Neural cell (in vitro differentiated cells): ENCODE measurements at regions not wholly inside any gene's neighbourhood (a gene's known extent, or its start where the extent isn't known, plus 50 kb on each side); places are given as distances from the start of the nearest gene placed in this dataset.

Experiments used
- H2AFZ ChIP-seq: fragments of 200-600, 300-800 bp; sonication (generic), shearing (Covaris generic); 2 replicates; pipeline ENCODE4 v1.6.0; 2014; ENCODE audit warnings: low read depth, mild to moderate bottlenecking, antibody characterized with exemption, low read length, moderate library complexity
- H3F3A ChIP-seq: fragments of 200-600 bp; shearing (Covaris generic); 2 replicates; pipeline ENCODE4 v1.6.1; 2016; ENCODE audit warnings: mild to moderate bottlenecking, moderate library complexity, mixed read lengths, antibody characterized with exemption, low read length; ENCODE audit not compliant: insufficient read depth, poor library complexity, severe bottlenecking
- H3K27ac ChIP-seq: fragments of 200-600, 300-800 bp; sonication (generic), shearing (Covaris generic); 2 replicates; pipeline ENCODE4 v1.5.1; 2014; ENCODE audit warnings: mild to moderate bottlenecking, low read length, moderate library complexity
- H3K27me3 ChIP-seq: fragments of 300-800, 200-600 bp; sonication (generic), shearing (Covaris generic); 2 replicates; pipeline ENCODE4 v1.6.0; 2014; ENCODE audit warnings: mild to moderate bottlenecking, low read depth, low read length, moderate library complexity; ENCODE audit not compliant: insufficient read depth
- H3K36me3 ChIP-seq: fragments of 300-800, 200-600 bp; sonication (generic), shearing (Covaris generic); 2 replicates; pipeline ENCODE4 v1.5.1; 2014; ENCODE audit warnings: mild to moderate bottlenecking, antibody characterized with exemption, low read length, moderate library complexity; ENCODE audit not compliant: insufficient read depth
- H3K4me2 ChIP-seq: fragments of 300-800, 200-600 bp; sonication (generic), shearing (Covaris generic); 2 replicates; pipeline ENCODE4 v1.6.0; 2014; ENCODE audit warnings: mild to moderate bottlenecking, low read length
- H3K4me3 ChIP-seq: fragments of 300-800, 200-600 bp; sonication (generic), shearing (Covaris generic); 2 replicates; pipeline ENCODE4 v1.5.1; 2014; ENCODE audit warnings: mild to moderate bottlenecking, low read length, moderate library complexity
- H3K79me2 ChIP-seq: fragments of 200-600 bp; shearing (Covaris generic); replicated peaks from 2 replicates; pipeline ENCODE4 v1.6.0; 2014; ENCODE audit warnings: mild to moderate bottlenecking, low read length, moderate library complexity; ENCODE audit not compliant: insufficient read depth
- H3K9ac ChIP-seq: fragments of 300-800, 200-600 bp; sonication (generic), shearing (Covaris generic); 2 replicates; pipeline ENCODE4 v1.6.1; 2016; ENCODE audit warnings: mild to moderate bottlenecking, low read length, mixed read lengths
- H3K9me2 ChIP-seq: fragments of 200-600 bp; shearing (Covaris generic); 2 replicates; pipeline ENCODE4 v1.6.1; 2016; ENCODE audit warnings: mild to moderate bottlenecking, low read length, mixed read lengths; ENCODE audit not compliant: insufficient read depth
- H3K9me3 ChIP-seq: fragments of 200-600, 300-800 bp; sonication (generic), shearing (Covaris generic); 2 replicates; pipeline ENCODE4 v1.6.1; 2016; ENCODE audit warnings: mild to moderate bottlenecking, mixed run types, low read length, moderate library complexity, mixed read lengths
- H4K20me1 ChIP-seq: fragments of 200-600 bp; shearing (Covaris generic); 2 replicates; pipeline ENCODE4 v1.6.1; 2016; ENCODE audit warnings: mild to moderate bottlenecking, mixed run types; ENCODE audit not compliant: insufficient read depth
- CTCF ChIP-seq: fragments of 450-650 bp; IDR thresholded peaks from 2 replicates; pipeline ENCODE4 v1.5.1; 2014; ENCODE audit warnings: antibody characterized with exemption, mild to moderate bottlenecking, moderate library complexity; ENCODE audit not compliant: poor library complexity, severe bottlenecking
- EP300 ChIP-seq: fragments of 450-650 bp; conservative IDR thresholded peaks from 2 replicates; pipeline ENCODE4 v1.6.1; 2014; ENCODE audit warnings: antibody characterized with exemption, mild to moderate bottlenecking, moderate library complexity; ENCODE audit not compliant: poor library complexity, severe bottlenecking
- EZH2 ChIP-seq: fragments of 200-600, 300-800 bp; shearing (Covaris generic), sonication (generic); IDR thresholded peaks from 2 replicates; pipeline ENCODE4 v1.6.1; 2014; ENCODE audit warnings: antibody characterized with exemption, low read length, borderline replicate concordance, mild to moderate bottlenecking; ENCODE audit not compliant: insufficient read depth, poor library complexity, severe bottlenecking
- MXI1 ChIP-seq: fragments of 450-650 bp; conservative IDR thresholded peaks from 2 replicates; pipeline ENCODE4 v1.6.1; 2014; ENCODE audit warnings: antibody characterized with exemption, mild to moderate bottlenecking; ENCODE audit not compliant: poor library complexity, severe bottlenecking
- POLR2AphosphoS5 ChIP-seq: IDR thresholded peaks from 2 replicates; pipeline ENCODE4 v1.6.1; 2012
- RAD21 ChIP-seq: fragments of 450-650 bp; conservative IDR thresholded peaks from 2 replicates; pipeline ENCODE4 v1.6.1; 2014; ENCODE audit warnings: antibody characterized with exemption, mild to moderate bottlenecking, moderate library complexity
- SMC3 ChIP-seq: fragments of 450-650 bp; conservative IDR thresholded peaks from 2 replicates; pipeline ENCODE4 v1.6.1; 2014; ENCODE audit warnings: antibody characterized with exemption, mild to moderate bottlenecking, moderate library complexity; ENCODE audit not compliant: poor library complexity
- TAF1 ChIP-seq: IDR thresholded peaks from 2 replicates; pipeline ENCODE4 v1.6.1; 2012; ENCODE audit warnings: low read depth
- TF ChIP-seq, protein P1 (sequence below): IDR thresholded peaks from 2 replicates; pipeline ENCODE4 v1.6.1; 2012; ENCODE audit warnings: borderline replicate concordance

DNA sequence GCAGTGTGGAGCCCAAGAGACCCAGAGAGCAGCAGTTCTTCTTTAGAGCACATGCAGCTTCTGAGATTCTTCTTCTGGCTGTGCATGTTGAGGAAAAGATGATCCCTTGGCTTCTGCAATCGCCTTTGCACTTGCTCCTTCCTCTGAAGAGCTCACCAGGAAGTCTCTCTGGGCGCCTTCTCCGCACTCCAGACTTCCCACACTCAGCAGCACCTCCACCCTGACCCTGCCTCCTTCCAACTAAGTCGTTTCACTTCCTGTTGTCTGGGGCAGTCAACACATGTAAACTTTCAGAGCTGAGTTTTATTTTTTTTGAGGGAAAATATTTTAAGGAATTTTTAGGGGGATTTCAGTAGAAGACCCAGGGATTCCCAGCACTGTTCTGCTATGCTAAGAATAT lies 73.4 kb upstream of the F3 start:
- H3K4me3 ChIP-seq, result no peak overlapping the region
- H3K27ac ChIP-seq, result no peak overlapping the region
- no peaks in the 10 kb centered on the region for H3F3A ChIP-seq
- no peak overlapping the region for H2AFZ ChIP-seq
- no peaks in the 10 kb centered on the region for H3K79me2 ChIP-seq
- no peak overlapping the region for H3K4me2 ChIP-seq
- no peaks in the 10 kb centered on the region for H3K27me3 ChIP-seq
- no peaks in the 10 kb centered on the region for H3K36me3 ChIP-seq
- H3K9ac ChIP-seq, result no peak overlapping the region
- H3K9me3 ChIP-seq, result no peaks in the 10 kb centered on the region
- H4K20me1 ChIP-seq, result no peaks in the 10 kb centered on the region
- no peaks in the 10 kb centered on the region for H3K9me2 ChIP-seq
- TF ChIP-seq POLR2AphosphoS5 (no peak), EZH2 (no peak), SMC3 (no peak), TAF1 (no peak)

DNA sequence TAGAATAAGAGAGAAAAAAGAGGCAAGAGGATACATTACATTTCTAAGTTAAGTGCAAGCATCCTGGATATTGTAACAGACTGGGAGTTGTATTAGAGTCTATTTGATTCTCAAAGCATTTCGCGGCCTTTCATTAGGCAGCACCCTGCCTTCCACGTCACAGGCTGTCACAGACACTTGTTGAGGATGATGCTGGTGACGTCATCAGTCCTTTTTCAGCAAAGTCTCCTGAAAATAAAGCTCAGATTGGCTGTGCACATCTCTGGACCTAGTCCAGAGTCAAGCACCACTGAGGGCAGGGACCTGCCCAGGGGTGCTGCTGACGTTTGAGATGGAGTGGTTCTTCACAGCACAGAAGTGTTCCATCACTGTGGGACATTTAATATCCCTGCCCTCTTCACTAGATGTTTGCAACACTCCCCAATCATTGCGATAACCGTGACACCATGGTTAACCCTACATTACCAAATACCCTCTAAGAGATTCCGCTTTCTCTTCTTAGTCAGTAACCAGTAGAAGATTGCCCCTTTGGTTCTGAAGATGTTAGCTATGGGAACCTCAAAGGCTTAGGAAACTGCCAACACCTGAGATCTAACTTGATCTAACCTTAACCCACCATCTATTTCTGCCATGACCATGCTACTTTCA lies 72.7 kb upstream of the F3 start:
- H3K9ac ChIP-seq, result no peak overlapping the region
- no peak overlapping the region for H3K4me2 ChIP-seq
- H3K9me2 ChIP-seq, result no peaks in the 10 kb centered on the region
- no peaks in the 10 kb centered on the region for H3K79me2 ChIP-seq
- no peaks in the 10 kb centered on the region for H3K27me3 ChIP-seq
- TF ChIP-seq RAD21 (no peak), EP300 (no peak), EZH2 (no peak), POLR2AphosphoS5 (no peak), TAF1 (no peak), SMC3 (no peak), MXI1 (no peak), CTCF (no peak)
- TF ChIP-seq, protein P1, sequence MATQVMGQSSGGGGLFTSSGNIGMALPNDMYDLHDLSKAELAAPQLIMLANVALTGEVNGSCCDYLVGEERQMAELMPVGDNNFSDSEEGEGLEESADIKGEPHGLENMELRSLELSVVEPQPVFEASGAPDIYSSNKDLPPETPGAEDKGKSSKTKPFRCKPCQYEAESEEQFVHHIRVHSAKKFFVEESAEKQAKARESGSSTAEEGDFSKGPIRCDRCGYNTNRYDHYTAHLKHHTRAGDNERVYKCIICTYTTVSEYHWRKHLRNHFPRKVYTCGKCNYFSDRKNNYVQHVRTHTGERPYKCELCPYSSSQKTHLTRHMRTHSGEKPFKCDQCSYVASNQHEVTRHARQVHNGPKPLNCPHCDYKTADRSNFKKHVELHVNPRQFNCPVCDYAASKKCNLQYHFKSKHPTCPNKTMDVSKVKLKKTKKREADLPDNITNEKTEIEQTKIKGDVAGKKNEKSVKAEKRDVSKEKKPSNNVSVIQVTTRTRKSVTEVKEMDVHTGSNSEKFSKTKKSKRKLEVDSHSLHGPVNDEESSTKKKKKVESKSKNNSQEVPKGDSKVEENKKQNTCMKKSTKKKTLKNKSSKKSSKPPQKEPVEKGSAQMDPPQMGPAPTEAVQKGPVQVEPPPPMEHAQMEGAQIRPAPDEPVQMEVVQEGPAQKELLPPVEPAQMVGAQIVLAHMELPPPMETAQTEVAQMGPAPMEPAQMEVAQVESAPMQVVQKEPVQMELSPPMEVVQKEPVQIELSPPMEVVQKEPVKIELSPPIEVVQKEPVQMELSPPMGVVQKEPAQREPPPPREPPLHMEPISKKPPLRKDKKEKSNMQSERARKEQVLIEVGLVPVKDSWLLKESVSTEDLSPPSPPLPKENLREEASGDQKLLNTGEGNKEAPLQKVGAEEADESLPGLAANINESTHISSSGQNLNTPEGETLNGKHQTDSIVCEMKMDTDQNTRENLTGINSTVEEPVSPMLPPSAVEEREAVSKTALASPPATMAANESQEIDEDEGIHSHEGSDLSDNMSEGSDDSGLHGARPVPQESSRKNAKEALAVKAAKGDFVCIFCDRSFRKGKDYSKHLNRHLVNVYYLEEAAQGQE, result no peak
- H3K9me3 ChIP-seq, result no peaks in the 10 kb centered on the region
- no peak overlapping the region for H3K27ac ChIP-seq
- H3K36me3 ChIP-seq, result no peaks in the 10 kb centered on the region
- H3F3A ChIP-seq, result no peaks in the 10 kb centered on the region
- H4K20me1 ChIP-seq, result no peaks in the 10 kb centered on the region
- H2AFZ ChIP-seq, result no peak overlapping the region
- H3K4me3 ChIP-seq, result no peak overlapping the region
